PC-3 (cell line): ENCODE measurements at regions not wholly inside any gene's neighbourhood (a gene's known extent, or its start where the extent isn't known, plus 50 kb on each side); places are given as distances from the start of the nearest gene placed in this dataset.

Experiments used
- EZH2 ChIP-seq: fragments of 300-600 bp; sonication (generic); IDR thresholded peaks from one replicate; pipeline ENCODE4 v1.6.1; 2017; ENCODE audit warnings: antibody characterized with exemption, mild to moderate bottlenecking, low read length; ENCODE audit not compliant: unreplicated experiment
- EZH2phosphoT487 ChIP-seq: fragments of 300-600 bp; sonication (generic); IDR thresholded peaks from 2 replicates; pipeline ENCODE4 v1.6.1; 2018; ENCODE audit warnings: mild to moderate bottlenecking, antibody characterized with exemption, low read length, borderline replicate concordance
- TF ChIP-seq, protein P1 (sequence below): fragments of 300-600 bp; sonication (generic); conservative IDR thresholded peaks from 2 replicates; pipeline ENCODE4 v1.5.1; 2017; ENCODE audit warnings: antibody characterized with exemption, low read depth, mild to moderate bottlenecking, low read length

DNA sequence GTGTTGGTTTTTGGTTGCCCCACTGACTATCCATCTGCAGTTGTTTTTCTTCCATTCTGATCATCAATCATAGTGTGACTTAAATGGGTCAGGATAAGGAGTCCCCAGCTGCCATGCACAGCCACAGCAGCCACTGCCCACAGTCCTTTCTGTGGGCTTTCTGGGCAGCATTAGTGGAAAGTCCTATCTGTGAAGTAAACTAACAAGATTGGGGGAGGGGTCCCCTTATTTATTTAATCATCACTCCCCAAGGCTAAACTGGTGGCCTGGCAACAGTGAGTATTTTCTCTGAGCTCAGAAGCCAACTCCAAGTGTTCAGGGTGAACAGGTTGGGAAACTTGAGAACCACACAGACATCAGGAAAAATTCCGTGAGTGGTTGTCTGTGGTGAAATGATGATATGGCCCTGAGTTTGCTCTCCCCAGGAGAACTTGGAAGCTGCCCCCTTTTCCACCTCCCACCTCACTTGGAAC is 145.0 kb downstream of the CCDC34 start:
- TF ChIP-seq, protein P1, sequence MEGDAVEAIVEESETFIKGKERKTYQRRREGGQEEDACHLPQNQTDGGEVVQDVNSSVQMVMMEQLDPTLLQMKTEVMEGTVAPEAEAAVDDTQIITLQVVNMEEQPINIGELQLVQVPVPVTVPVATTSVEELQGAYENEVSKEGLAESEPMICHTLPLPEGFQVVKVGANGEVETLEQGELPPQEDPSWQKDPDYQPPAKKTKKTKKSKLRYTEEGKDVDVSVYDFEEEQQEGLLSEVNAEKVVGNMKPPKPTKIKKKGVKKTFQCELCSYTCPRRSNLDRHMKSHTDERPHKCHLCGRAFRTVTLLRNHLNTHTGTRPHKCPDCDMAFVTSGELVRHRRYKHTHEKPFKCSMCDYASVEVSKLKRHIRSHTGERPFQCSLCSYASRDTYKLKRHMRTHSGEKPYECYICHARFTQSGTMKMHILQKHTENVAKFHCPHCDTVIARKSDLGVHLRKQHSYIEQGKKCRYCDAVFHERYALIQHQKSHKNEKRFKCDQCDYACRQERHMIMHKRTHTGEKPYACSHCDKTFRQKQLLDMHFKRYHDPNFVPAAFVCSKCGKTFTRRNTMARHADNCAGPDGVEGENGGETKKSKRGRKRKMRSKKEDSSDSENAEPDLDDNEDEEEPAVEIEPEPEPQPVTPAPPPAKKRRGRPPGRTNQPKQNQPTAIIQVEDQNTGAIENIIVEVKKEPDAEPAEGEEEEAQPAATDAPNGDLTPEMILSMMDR = no peak
- no peak for TF ChIP-seq EZH2
- no peak for TF ChIP-seq EZH2phosphoT487
